NT2/D1 (cell line): ENCODE measurements at regions not wholly inside any gene's neighbourhood (a gene's known extent, or its start where the extent isn't known, plus 50 kb on each side); places are given as distances from the start of the nearest gene placed in this dataset.

Experiments used
- DNase-seq: peaks from one replicate; pipeline ENCODE4 v3.0.0-alpha.2; 2011; ENCODE audit warnings: low read depth, low spot score
- H3K27me3 ChIP-seq: 2 replicates; pipeline ENCODE4 v1.6.0; 2011; ENCODE audit warnings: mild to moderate bottlenecking; ENCODE audit not compliant: insufficient read length, insufficient read depth
- H3K36me3 ChIP-seq: 2 replicates; pipeline ENCODE4 v1.6.1; 2011; ENCODE audit warnings: mild to moderate bottlenecking, low read length, mixed read lengths; ENCODE audit not compliant: insufficient read depth, insufficient read length
- H3K4me1 ChIP-seq: 2 replicates; pipeline ENCODE4 v1.5.1; 2011; ENCODE audit not compliant: insufficient read depth, insufficient read length
- H3K4me3 ChIP-seq: 2 replicates; pipeline ENCODE4 v1.5.1; 2011; ENCODE audit warnings: low read depth; ENCODE audit not compliant: insufficient read length
- H3K9ac ChIP-seq: 2 replicates; pipeline ENCODE4 v1.6.0; 2011; ENCODE audit warnings: low read depth; ENCODE audit not compliant: insufficient read length
- H3K9me3 ChIP-seq: 2 replicates; pipeline ENCODE4 v1.5.1; 2011; ENCODE audit warnings: mild to moderate bottlenecking, low read length; ENCODE audit not compliant: insufficient read depth
- SUZ12 ChIP-seq: IDR thresholded peaks from 2 replicates; pipeline ENCODE4 v1.6.1; 2011; ENCODE audit not compliant: insufficient read length, insufficient read depth; ENCODE audit errors: extremely low read depth
- YY1 ChIP-seq: IDR thresholded peaks from 2 replicates; pipeline ENCODE4 v1.6.1; 2011; ENCODE audit not compliant: insufficient read length, insufficient read depth
- ZNF274 ChIP-seq: IDR thresholded peaks from 2 replicates; pipeline ENCODE4 v1.6.1; 2011; ENCODE audit warnings: mild to moderate bottlenecking, low read depth, low read length

DNA sequence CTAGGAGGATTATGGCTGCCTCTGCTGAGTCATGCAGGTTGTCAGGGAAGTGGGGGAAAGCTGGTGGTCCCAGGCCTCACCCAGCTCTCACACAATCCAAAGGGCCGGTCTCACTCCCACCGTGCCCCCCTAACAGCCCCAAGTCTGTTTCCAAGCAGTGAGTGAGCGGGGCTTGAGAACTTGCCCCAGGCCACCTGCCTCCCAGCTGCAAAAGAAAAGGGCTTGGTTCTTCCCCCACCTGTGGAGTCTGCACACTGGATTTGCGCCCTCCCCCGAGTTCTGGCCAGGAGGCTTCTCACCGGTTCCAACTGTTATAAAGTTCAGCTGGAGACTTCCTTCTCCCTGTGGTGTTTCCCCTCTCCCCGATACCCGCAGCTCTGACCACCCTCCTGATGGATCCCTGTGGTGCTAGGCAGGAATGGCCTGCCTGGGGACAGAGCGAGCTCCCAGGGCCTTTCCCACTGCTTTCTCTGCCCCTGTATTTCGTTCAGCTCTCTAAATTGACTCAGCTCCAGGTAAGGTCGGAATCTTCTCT lies 222.3 kb downstream of the BARHL2 start:
- Histone ChIP-seq H3K9ac (no peak overlapping the region), H3K4me3 (no peak overlapping the region), H3K9me3 (no peaks in the 10 kb centered on the region), H3K4me1 (no peaks in the 10 kb centered on the region), H3K27me3 (no peaks in the 10 kb centered on the region), H3K36me3 (no peaks in the 10 kb centered on the region)
- DNase-seq, result no peak
- no peak for TF ChIP-seq YY1
- TF ChIP-seq ZNF274, result no peak
- no peak for TF ChIP-seq SUZ12

DNA sequence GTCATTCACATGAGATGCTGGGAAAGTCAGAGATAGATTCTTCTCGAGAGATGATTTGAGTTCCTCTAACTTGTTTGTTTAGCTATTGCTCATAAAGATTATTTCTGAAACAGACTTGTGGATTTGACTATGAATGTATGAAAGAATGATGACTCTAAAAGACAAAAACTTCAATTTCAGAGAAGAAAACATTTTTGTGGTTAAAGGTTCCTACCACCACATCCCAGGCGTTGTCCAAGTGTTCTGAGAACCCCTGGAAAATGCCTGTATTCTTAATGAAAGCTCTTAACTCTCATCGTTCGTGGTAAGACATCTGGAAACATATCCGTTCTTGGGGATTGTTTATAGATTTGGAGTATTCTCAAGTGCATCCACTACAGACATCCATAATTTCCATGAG lies 228.7 kb downstream of the BARHL2 start:
- no peaks in the 10 kb centered on the region for H3K9me3 ChIP-seq
- no peak overlapping the region for H3K9ac ChIP-seq
- TF ChIP-seq YY1 (no peak), SUZ12 (no peak), ZNF274 (no peak)
- no peaks in the 10 kb centered on the region for H3K4me1 ChIP-seq
- no peaks in the 10 kb centered on the region for H3K36me3 ChIP-seq
- DNase-seq, result no peak
- H3K4me3 ChIP-seq, result no peak overlapping the region
- H3K27me3 ChIP-seq, result no peaks in the 10 kb centered on the region

DNA sequence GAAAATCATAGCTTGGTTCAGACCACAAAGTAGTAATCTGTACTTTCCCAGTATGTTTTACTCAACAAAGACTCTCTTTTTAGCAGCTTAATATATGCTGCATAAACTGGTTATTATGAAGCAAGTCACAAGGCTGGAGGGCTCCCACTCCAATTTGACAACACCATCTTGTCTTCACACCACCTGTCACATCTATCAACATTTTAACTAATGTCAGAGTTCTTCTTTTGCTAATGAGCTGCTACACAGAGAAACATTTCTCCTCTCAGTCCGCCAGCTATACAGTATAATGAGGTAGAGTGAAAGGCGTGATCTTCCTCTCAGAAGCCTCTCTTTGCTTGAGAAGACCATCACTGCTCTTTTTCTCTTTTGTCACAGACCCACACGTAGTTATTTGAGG lies 230.1 kb downstream of the BARHL2 start:
- DNase-seq, result no peak
- Histone ChIP-seq H3K4me3 (no peak overlapping the region), H3K36me3 (no peaks in the 10 kb centered on the region), H3K27me3 (no peaks in the 10 kb centered on the region), H3K4me1 (no peaks in the 10 kb centered on the region), H3K9ac (no peak overlapping the region), H3K9me3 (no peaks in the 10 kb centered on the region)
- TF ChIP-seq ZNF274, result no peak
- no peak for TF ChIP-seq SUZ12
- TF ChIP-seq YY1, result no peak

DNA sequence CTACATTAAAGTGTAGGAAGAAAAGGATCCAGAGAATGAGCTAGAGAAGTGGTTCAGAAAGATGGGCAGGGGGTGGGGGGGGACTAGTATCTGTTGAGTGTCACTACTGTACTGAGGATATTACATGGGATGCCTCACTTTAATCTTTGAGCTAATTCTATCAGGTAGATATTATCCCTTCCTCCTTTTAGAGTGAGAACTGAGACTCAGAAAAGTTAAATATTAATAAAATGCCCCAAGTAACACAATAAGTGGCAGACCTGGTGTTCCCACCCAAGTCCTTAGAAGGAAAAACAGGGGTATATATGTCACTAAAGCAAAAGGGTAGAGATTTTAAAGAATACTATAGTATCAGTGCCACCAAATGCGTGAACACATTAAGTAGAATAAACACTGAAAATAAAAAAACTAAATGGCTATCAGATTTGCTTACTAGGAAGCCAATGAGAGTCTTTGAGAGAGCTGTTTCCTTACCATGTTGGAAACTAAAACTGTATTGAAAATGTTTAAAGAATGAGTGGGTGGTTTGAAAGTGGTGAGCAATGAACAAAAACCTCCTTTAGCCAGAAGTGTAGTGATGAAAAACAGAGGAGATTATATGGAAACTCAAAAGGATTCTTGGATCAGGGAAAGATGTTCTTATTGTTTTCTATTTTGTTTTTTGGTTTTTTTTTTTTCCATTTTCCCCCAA lies 230.8 kb downstream of the BARHL2 start:
- Histone ChIP-seq H3K36me3 (no peaks in the 10 kb centered on the region), H3K27me3 (no peaks in the 10 kb centered on the region), H3K4me3 (no peak overlapping the region), H3K9me3 (no peaks in the 10 kb centered on the region), H3K4me1 (no peaks in the 10 kb centered on the region), H3K9ac (no peak overlapping the region)
- no peak for DNase-seq
- TF ChIP-seq YY1 (no peak), ZNF274 (no peak), SUZ12 (no peak)

DNA sequence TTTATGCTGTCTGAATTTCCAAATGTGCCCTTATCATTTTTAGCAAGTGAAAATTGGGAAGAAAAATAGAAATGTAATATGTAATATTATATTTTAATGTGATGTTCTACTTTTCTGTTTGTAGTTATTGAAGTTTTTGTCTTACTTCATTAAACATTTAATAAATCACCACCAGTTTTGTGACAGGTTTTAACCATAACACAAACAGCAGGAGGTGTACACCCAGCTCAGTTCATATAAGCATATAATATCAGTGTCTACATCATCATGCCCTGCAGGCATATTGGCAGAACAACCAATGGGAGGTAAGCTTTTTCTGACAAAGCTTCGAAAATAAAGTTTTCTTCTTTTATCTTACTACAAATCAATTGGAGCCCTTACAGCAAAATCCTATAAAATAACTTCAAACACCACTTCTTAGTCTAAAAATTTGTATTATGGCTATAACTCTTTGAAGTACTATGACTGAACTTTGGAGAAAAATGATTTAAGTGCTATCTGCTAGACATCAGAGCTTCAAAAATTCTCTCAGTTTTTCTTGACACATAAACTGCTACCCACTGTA lies 236.7 kb downstream of the BARHL2 start:
- no peaks in the 10 kb centered on the region for H3K27me3 ChIP-seq
- no peaks in the 10 kb centered on the region for H3K36me3 ChIP-seq
- no peaks in the 10 kb centered on the region for H3K4me1 ChIP-seq
- TF ChIP-seq YY1, result no peak
- no peak overlapping the region for H3K9ac ChIP-seq
- no peaks in the 10 kb centered on the region for H3K9me3 ChIP-seq
- H3K4me3 ChIP-seq, result no peak overlapping the region
- no peak for DNase-seq

DNA sequence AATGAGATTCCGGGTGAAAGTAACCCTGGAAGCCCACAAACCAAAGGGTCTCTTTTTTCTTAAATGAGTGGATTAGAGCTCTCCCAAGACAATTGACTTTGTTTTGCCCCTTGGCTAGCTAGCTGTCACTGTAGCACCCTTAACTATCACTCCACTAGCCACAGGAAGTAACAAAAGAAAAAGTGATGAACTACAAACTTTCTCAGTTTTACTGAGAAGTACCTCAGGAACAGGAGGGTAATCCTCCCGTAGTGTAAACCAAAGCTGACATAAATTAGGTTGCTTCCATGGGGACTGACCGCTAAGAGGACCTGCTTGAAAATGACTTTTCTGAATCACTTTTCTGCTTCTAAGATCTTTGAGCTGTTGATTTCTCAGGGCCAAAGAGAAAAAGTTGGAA lies 240.1 kb downstream of the BARHL2 start:
- no peaks in the 10 kb centered on the region for H3K27me3 ChIP-seq
- TF ChIP-seq YY1 (no peak), ZNF274 (no peak), SUZ12 (no peak)
- H3K4me3 ChIP-seq, result no peak overlapping the region

DNA sequence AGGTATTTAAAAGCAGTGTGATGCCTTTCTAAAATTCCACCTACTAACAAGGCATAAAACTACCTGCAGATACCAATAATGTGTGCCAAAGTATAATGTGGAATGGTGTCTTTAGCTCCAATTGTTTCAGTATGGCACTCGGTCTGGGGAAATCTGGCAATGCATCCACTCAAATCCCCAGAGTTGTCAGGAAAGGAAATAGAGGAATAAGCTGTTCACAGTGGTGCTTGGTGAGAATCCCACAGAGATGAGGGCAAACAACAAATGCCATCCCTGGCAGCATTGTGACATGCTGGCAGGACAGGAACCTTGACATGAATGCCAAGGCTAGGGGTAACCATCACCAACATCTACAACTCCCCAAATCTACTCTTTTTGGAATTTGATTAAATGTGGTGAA lies 240.7 kb downstream of the BARHL2 start:
- no peak for TF ChIP-seq ZNF274
- TF ChIP-seq YY1, result no peak
- TF ChIP-seq SUZ12, result no peak
- no peak for DNase-seq
- no peak overlapping the region for H3K4me3 ChIP-seq
- H3K4me1 ChIP-seq, result no peaks in the 10 kb centered on the region
- no peaks in the 10 kb centered on the region for H3K27me3 ChIP-seq
- no peaks in the 10 kb centered on the region for H3K36me3 ChIP-seq
- no peaks in the 10 kb centered on the region for H3K9me3 ChIP-seq
- H3K9ac ChIP-seq, result no peak overlapping the region

More for the DNA sequence above, 240.1 kb downstream of the BARHL2 start:
- no peak for DNase-seq
- H3K9me3 ChIP-seq, result no peaks in the 10 kb centered on the region
- no peak overlapping the region for H3K9ac ChIP-seq
- no peaks in the 10 kb centered on the region for H3K4me1 ChIP-seq
- no peaks in the 10 kb centered on the region for H3K36me3 ChIP-seq
